ENCODE measurements at regions not wholly inside any gene's neighbourhood (a gene's known extent, or its start where the extent isn't known, plus 50 kb on each side); places are given as distances from the start of the nearest gene placed in this dataset.

GRCh38 chr14:34122081-34122480 is 171.2 kb upstream of the EGLN3 start:
- FAIRE-seq = no peak

GRCh38 chr14:34120185-34120977 is 169.5 kb upstream of the EGLN3 start:
- FAIRE-seq = no peak

- FAIRE-seq = no peak
Observed at GRCh38 chr14:34119107-34119858, 168.4 kb upstream of the EGLN3 start.

GRCh38 chr14:34113991-34114390 is 163.1 kb upstream of the EGLN3 start:
- no peak for FAIRE-seq

- FAIRE-seq = no peak
Observed at GRCh38 chr14:34113005-34113511, 162.2 kb upstream of the EGLN3 start.

- FAIRE-seq = no peak
Observed at GRCh38 chr14:34111953-34112352, 161.1 kb upstream of the EGLN3 start.

- no peak for FAIRE-seq
Observed at GRCh38 chr14:34111505-34111904, 160.6 kb upstream of the EGLN3 start.

GRCh38 chr14:34110531-34110930 is 159.7 kb upstream of the EGLN3 start:
- FAIRE-seq = no peak

- FAIRE-seq = no peak
Observed at GRCh38 chr14:34107441-34107840, 156.6 kb upstream of the EGLN3 start.

- no peak for FAIRE-seq
Observed at GRCh38 chr14:34106310-34106709, 155.4 kb upstream of the EGLN3 start.

GRCh38 chr14:34104489-34105397 is 153.9 kb upstream of the EGLN3 start:
- FAIRE-seq = no peak

GRCh38 chr14:34103176-34103575 is 152.3 kb upstream of the EGLN3 start:
- no peak for FAIRE-seq

- FAIRE-seq = no peak
Observed at GRCh38 chr14:34099635-34100034, 148.8 kb upstream of the EGLN3 start.

GRCh38 chr14:34098985-34099349 is 148.1 kb upstream of the EGLN3 start:
- FAIRE-seq = no peak

- peak; percentile 53 for FAIRE-seq
Observed at GRCh38 chr14:34098045-34098984, 147.4 kb upstream of the EGLN3 start.

- FAIRE-seq = no peak
Observed at GRCh38 chr14:34097644-34098043, 146.8 kb upstream of the EGLN3 start.

GRCh38 chr14:34094384-34094783 is 143.5 kb upstream of the EGLN3 start:
- no peak for FAIRE-seq

- no peak for FAIRE-seq
Observed at GRCh38 chr14:34093883-34094282, 143.0 kb upstream of the EGLN3 start.

GRCh38 chr14:34090451-34090850 is 139.6 kb upstream of the EGLN3 start:
- FAIRE-seq = no peak

GRCh38 chr14:34088914-34089313 is 138.0 kb upstream of the EGLN3 start:
- no peak for FAIRE-seq

- no peak for FAIRE-seq
Observed at GRCh38 chr14:34087571-34087970, 136.7 kb upstream of the EGLN3 start.

- no peak for FAIRE-seq
Observed at GRCh38 chr14:34086223-34086757, 135.4 kb upstream of the EGLN3 start.
